ENCODE measurements at regions not wholly inside any gene's neighbourhood (a gene's known extent, or its start where the extent isn't known, plus 50 kb on each side); places are given as distances from the start of the nearest gene placed in this dataset.

DNA sequence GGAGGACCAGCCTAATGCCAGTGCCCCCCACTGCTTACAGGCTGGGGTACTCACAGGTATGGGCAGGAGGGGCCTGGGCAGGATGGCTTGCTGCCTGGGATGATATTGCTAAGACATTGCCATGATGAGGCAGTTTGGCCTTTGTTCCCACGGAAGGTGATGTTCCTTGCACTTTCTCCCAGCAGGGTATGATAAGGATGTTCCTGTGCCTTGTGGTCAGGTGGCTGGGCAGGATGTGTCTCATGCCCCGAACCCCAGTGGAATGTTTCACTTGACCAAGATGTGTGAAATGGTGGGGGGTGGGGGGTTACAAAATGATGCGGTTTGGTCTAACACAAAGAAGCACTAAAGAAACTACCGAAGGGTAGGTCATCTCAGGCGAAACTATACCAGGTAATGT is 337.8 kb upstream of the ZFHX3 start:
- H3K36me3 ChIP-seq (ENCODE audit: insufficient read depth, low read length): no peaks in the 10 kb centered on the region
- no peaks in the 10 kb centered on the region for H3K9me3 ChIP-seq (ENCODE audit: control insufficient read depth, insufficient read depth, low read length)
- H3K4me1 ChIP-seq (ENCODE audit: insufficient read depth, low read length): no peaks in the 10 kb centered on the region
- H3K9ac ChIP-seq (ENCODE audit: low read depth, low read length): no peak overlapping the region

DNA sequence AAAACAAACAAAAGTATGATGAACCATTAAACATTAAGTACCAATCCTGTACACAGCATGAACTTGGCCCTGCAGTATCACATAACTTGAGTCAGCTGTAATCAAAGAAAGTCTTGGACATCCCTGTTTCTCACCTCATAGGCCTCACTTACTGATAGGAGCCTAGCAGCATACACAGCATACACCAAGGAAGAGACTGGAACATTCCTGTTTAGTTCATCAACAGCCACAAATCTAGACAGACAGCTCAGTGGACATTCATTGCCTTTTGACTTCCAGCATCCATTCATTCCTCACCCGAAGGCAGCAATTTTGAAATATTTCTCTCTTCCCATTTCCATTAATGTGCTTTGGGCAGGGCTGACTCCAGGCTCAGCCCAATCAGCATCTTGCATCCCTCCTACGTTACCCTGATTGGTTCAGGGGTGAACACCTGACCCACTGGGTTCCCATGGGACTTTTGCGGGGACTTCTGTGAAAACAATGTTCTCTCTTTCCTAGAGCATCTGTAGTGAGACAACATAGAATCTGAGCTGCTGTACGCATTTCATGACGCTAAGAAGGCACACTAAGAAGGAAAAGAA is 336.7 kb upstream of the ZFHX3 start:
- Histone ChIP-seq H3K9ac (ENCODE audit: low read depth, low read length) (no peak overlapping the region), H3K9me3 (ENCODE audit: control insufficient read depth, insufficient read depth, low read length) (no peaks in the 10 kb centered on the region), H3K36me3 (ENCODE audit: insufficient read depth, low read length) (no peaks in the 10 kb centered on the region), H3K4me1 (ENCODE audit: insufficient read depth, low read length) (no peaks in the 10 kb centered on the region)

DNA sequence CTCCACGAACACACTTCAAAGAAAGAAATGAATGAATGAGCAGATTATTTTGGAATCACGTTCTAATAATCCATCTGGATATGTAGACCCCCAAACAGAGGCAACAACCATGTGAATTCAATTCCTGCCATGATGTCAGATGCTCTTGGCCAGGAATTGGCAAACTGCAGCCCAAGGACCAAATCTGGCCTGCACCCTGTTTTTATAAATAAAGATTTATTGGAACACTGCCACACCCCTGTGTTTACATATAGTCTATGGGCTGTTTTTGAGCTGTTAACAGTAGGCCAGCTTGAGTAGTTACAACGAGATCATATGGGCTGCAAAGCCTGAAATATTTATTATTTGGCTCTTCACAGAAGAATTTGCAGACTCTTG is 336.0 kb upstream of the ZFHX3 start:
- no peaks in the 10 kb centered on the region for H3K36me3 ChIP-seq (ENCODE audit: insufficient read depth, low read length)
- H3K9ac ChIP-seq (ENCODE audit: low read depth, low read length): no peak overlapping the region
- no peaks in the 10 kb centered on the region for H3K9me3 ChIP-seq (ENCODE audit: control insufficient read depth, insufficient read depth, low read length)
- H3K4me1 ChIP-seq (ENCODE audit: insufficient read depth, low read length): no peaks in the 10 kb centered on the region

DNA sequence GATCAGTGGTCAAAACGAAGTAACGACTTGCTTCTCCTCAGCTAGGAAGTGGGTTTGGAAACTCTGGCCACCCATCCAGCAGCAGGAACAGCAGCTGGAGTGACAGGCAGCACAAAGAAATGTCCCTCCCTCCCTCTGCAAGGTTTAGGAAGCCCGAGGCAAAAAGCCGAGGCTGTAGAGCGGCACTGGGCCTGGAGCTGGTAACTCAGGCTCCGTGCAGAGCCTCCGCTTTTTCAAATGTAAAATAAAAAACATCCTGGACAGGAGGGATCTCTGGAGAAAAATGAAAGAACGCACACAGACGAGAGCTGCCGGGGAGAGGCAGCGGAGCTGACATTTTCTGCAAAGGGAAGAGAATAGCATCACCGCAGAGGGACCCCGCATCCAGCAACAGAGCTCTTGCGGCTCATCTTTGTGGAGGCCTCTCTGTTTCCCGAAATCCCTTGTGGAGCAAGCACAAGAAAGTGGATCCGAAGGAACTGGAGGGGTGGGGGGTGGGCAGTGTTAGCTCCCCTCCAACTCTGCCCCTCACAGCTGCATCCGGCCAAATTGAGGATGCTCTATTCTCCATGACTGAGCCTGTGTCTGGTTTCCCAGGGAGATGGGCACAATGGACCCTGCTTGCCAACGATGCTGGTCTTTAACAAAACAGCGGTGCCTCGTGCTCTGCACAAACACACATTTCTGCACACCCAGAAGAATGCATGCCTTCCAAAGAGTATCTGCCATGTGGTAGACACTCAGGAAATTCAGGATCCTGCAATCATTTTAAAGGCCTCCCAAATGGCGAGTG is 335.5 kb upstream of the ZFHX3 start:
- H3K4me1 ChIP-seq (ENCODE audit: insufficient read depth, low read length): no peaks in the 10 kb centered on the region
- no peaks in the 10 kb centered on the region for H3K9me3 ChIP-seq (ENCODE audit: control insufficient read depth, insufficient read depth, low read length)
- no peaks in the 10 kb centered on the region for H3K36me3 ChIP-seq (ENCODE audit: insufficient read depth, low read length)
- no peak overlapping the region for H3K9ac ChIP-seq (ENCODE audit: low read depth, low read length)

DNA sequence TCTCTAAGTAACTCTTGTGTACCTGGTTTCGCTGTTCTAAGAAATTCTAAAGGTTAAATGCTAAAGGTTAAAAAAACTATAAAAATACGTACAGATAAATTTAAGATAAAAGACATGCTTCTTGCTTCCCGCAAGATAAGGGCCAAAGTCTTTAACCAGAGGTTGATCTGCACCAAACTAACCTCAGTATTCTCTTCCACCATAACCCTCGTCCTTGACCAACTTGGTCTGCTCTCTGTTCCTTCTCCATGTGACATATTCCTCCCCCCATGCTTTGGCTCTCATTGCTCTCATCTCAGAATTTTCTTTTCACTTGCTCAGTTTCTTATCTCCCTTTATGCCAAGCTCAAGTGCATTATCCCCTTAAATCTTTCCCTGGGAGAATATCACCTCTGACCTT is 330.5 kb upstream of the ZFHX3 start:
- no peak overlapping the region for H3K9ac ChIP-seq (ENCODE audit: low read depth, low read length)
- H3K4me1 ChIP-seq (ENCODE audit: insufficient read depth, low read length): no peaks in the 10 kb centered on the region
- H3K36me3 ChIP-seq (ENCODE audit: insufficient read depth, low read length): no peaks in the 10 kb centered on the region
- H3K9me3 ChIP-seq (ENCODE audit: control insufficient read depth, insufficient read depth, low read length): no peaks in the 10 kb centered on the region

DNA sequence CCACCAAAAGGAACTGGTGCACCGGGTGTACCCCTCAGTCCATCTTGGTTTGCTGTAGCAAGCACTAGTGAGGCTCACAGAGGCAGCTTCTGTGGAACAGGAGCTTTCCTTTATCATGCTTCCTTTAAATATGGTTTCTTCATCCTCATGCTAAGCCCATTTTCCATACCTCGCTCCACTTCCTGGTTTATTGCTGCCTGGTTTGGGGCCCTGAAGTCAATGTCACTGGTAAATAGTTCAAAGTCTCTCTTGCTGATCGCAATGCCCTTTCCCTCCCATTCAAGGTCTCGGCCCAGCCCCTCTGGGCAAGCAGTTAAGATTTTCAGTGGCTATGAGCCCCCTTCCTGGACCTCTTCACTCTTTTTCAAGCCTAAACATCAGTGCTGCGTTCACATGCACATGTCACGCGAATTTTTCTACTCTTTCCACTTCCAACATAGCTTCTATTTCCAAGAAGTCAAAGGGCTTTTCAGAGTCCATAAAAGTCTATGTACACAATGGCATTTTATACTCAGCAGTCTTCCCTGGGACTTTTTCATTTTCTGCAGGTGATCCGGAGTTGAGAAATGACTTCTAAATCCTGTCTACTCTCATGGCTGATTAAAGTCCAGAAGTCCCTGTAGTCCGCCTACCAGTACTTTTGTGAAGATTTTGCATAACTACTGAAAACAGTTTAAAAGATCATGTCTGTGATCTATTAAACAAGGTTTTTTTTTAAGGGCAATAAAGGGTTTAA is 323.8 kb upstream of the ZFHX3 start:
- no peak overlapping the region for H3K9ac ChIP-seq (ENCODE audit: low read depth, low read length)
- H3K4me1 ChIP-seq (ENCODE audit: insufficient read depth, low read length): no peaks in the 10 kb centered on the region
- no peaks in the 10 kb centered on the region for H3K9me3 ChIP-seq (ENCODE audit: control insufficient read depth, insufficient read depth, low read length)
- no peaks in the 10 kb centered on the region for H3K36me3 ChIP-seq (ENCODE audit: insufficient read depth, low read length)

DNA sequence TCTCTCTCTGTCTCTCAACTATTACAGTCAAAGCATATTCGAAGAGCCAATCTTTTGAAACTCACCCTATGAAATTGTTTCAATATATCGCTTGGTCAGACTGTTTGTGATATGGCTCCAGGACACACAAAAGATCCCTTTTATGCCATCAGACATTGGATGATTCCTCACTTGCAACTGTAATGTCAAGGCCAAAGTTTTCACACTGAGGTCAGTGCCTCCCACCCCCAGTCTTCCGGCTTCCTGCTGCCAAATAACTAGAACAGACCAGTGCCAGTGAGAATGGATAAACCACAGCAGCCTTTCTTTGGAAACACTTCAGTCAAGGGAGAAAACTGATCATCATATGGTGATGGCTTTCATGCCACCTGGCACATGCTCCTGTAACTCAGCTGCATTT is 321.9 kb upstream of the ZFHX3 start:
- Histone ChIP-seq H3K36me3 (ENCODE audit: insufficient read depth, low read length) (no peaks in the 10 kb centered on the region), H3K9me3 (ENCODE audit: control insufficient read depth, insufficient read depth, low read length) (no peaks in the 10 kb centered on the region), H3K9ac (ENCODE audit: low read depth, low read length) (no peak overlapping the region), H3K4me1 (ENCODE audit: insufficient read depth, low read length) (no peaks in the 10 kb centered on the region)

DNA sequence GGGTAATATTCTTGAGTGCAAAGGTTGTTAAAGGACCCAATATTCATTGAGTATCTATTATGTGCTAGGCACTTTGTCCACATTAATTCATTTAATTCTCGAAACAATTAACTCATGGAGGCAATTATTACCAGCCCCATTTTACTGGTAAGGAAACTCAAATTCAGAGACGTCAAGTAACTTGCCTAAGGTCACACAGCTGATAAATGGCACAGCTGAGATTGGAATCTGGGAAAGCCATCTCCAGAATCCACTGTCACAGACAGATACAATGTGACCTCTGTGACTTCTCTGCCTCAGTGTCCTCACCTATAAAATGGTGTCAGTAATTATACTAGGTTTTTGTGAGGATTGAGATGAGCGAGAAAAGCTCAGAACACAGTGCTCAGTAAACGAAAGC is 320.8 kb upstream of the ZFHX3 start:
- Histone ChIP-seq H3K36me3 (ENCODE audit: insufficient read depth, low read length) (no peaks in the 10 kb centered on the region), H3K9ac (ENCODE audit: low read depth, low read length) (no peak overlapping the region), H3K4me1 (ENCODE audit: insufficient read depth, low read length) (no peaks in the 10 kb centered on the region), H3K9me3 (ENCODE audit: control insufficient read depth, insufficient read depth, low read length) (no peaks in the 10 kb centered on the region)

DNA sequence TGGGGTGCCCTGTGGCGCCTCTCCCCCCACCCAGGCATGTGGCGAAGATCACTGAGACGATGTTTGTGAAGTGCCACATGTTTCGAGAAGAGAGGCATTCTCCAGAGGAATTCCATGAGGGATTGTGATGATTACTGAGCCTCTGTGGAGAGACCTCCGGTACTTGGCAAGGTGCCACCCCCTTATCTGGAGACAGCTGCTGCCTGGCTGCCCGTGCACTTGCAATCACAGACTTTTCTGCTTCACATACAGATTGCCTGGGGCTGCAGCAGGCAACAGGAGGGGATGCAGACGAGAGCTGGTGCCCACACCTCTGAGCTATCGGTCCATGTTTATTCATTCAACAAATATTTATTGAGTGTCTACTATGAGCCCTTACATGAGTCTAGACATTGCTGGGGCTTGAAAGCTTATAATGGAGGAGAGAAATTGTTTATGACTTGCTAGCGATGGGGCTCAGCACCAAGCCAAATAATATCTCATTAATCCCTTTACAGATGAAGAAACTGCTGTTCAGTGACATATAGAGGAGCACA is 317.2 kb upstream of the ZFHX3 start:
- Histone ChIP-seq H3K9ac (ENCODE audit: low read depth, low read length) (no peak overlapping the region), H3K36me3 (ENCODE audit: insufficient read depth, low read length) (no peaks in the 10 kb centered on the region), H3K4me1 (ENCODE audit: insufficient read depth, low read length) (no peaks in the 10 kb centered on the region), H3K9me3 (ENCODE audit: control insufficient read depth, insufficient read depth, low read length) (no peaks in the 10 kb centered on the region)

DNA sequence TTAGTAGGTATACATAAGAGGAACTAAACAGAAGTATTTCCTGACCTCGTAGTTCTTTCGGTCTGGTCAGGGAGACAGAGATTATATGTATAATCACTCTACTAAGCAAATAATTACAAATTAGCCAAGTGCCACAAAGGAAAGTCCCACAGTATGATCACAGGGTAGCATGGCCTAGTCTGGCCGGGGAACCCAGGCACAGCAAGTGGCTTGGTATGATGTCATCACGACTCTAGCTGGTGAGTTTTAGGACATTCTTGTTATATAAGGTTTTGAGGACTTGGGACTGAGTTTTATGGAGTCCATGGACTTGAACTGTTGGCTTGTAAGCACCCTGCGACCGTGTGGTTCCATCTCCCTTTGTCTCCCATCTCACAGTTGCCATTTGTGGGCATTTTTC is 316.5 kb upstream of the ZFHX3 start:
- Histone ChIP-seq H3K4me1 (ENCODE audit: insufficient read depth, low read length) (no peaks in the 10 kb centered on the region), H3K9me3 (ENCODE audit: control insufficient read depth, insufficient read depth, low read length) (no peaks in the 10 kb centered on the region), H3K9ac (ENCODE audit: low read depth, low read length) (no peak overlapping the region), H3K36me3 (ENCODE audit: insufficient read depth, low read length) (no peaks in the 10 kb centered on the region)

DNA sequence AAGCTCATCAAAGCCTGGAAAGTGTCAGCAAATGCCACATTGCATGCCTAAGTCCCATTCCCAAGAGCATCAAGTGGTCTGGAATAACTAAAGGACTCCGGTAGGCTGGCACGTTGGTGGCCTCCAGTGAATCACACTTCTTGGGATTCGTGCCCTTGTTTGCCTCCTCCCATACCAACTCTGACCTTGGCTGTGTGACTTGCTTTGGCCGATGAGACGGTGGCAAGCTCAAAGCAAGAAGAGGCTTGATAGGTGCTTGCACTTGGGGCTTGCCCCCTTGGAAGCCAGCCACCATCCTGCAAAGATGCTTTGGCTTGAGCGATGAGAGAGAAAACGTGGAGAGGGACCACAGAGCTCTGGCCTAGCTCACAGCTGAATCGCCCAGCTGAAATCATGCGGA is 313.1 kb upstream of the ZFHX3 start:
- no peak overlapping the region for H3K9ac ChIP-seq (ENCODE audit: low read depth, low read length)

DNA sequence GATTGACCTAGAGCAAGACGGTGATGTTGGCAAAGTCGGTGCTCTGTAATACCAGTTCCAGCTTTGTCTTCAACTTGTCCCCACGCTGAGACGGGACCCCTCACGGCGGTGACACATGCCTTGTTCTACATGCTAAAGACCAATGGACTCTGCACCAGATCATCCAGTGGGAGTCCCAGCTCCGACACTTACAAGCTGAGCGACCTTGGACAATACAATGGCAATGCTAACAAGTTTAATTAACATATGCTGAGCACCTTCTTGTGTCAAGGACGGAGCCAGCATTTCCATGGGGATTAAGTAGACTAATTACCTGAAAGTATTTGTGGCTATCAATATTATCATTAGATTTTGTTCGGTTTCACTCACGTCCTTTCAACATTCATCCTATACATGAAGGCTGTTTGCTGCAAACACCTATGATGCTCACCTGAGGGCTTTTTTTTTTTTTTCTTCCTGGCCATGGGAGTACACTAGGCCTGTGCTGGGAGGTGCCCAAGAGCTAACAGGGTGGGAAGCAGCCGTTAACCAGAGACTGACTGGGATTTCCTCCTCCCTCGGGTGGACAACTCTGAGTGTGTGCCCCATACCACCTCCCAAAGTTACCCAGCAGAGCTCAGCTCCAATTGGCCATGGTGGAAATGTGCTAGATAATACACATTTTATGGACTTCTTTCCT is 308.6 kb upstream of the ZFHX3 start:
- Histone ChIP-seq H3K9me3 (ENCODE audit: control insufficient read depth, insufficient read depth, low read length) (no peaks in the 10 kb centered on the region), H3K36me3 (ENCODE audit: insufficient read depth, low read length) (no peaks in the 10 kb centered on the region), H3K9ac (ENCODE audit: low read depth, low read length) (no peak overlapping the region), H3K4me1 (ENCODE audit: insufficient read depth, low read length) (peaks cover 10% of the 10 kb centered on the region)

More for the DNA sequence above, 313.1 kb upstream of the ZFHX3 start:
- no peaks in the 10 kb centered on the region for H3K36me3 ChIP-seq (ENCODE audit: insufficient read depth, low read length)
- H3K4me1 ChIP-seq (ENCODE audit: insufficient read depth, low read length): peaks cover 8% of the 10 kb centered on the region
- H3K9me3 ChIP-seq (ENCODE audit: control insufficient read depth, insufficient read depth, low read length): no peaks in the 10 kb centered on the region

DNA sequence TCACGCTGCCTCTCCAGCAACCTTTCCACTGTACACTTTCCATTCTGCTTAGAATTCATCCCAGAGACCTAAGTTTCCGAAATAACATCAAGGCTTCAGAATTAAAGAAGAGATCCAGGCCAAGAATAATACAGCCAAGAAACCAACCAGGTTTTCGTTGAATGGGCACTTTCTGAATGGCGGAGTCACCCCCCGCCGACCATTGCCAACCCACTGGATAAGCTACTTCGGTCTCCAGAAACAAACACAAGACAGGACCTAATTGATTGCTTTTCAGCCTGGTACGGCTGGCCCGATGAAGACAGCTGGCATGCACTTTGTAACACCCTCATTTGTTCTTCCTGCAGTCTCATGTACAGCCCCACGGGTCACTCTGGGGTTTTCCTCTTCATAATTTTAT is 308.1 kb upstream of the ZFHX3 start:
- Histone ChIP-seq H3K9me3 (ENCODE audit: control insufficient read depth, insufficient read depth, low read length) (no peaks in the 10 kb centered on the region), H3K36me3 (ENCODE audit: insufficient read depth, low read length) (no peaks in the 10 kb centered on the region), H3K4me1 (ENCODE audit: insufficient read depth, low read length) (peaks cover 10% of the 10 kb centered on the region), H3K9ac (ENCODE audit: low read depth, low read length) (no peak overlapping the region)

DNA sequence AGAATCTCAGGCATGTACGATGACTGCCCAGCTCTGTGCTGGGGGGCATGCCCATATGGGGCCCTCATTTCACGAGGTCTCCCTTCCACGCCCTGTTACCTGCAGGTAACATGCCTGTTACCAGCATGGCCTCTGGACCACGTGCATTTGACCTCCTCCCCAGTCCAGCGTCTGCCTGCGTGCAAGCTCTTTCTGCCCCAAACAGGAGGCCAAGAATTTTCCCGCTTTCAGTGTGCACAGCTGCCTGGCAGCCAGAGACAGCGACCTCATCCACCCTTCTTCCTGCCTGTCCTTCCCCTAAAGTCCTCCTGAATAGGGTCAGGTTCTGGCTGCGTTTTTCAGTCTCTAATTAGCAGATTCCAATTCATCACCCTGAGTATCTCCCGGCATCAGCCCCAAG is 306.5 kb upstream of the ZFHX3 start:
- H3K9me3 ChIP-seq (ENCODE audit: control insufficient read depth, insufficient read depth, low read length): no peaks in the 10 kb centered on the region
- H3K4me1 ChIP-seq (ENCODE audit: insufficient read depth, low read length): peaks cover 10% of the 10 kb centered on the region
- no peak overlapping the region for H3K9ac ChIP-seq (ENCODE audit: low read depth, low read length)
- no peaks in the 10 kb centered on the region for H3K36me3 ChIP-seq (ENCODE audit: insufficient read depth, low read length)
